ENCODE measurements at regions not wholly inside any gene's neighbourhood (a gene's known extent, or its start where the extent isn't known, plus 50 kb on each side); places are given as distances from the start of the nearest gene placed in this dataset.

DNA sequence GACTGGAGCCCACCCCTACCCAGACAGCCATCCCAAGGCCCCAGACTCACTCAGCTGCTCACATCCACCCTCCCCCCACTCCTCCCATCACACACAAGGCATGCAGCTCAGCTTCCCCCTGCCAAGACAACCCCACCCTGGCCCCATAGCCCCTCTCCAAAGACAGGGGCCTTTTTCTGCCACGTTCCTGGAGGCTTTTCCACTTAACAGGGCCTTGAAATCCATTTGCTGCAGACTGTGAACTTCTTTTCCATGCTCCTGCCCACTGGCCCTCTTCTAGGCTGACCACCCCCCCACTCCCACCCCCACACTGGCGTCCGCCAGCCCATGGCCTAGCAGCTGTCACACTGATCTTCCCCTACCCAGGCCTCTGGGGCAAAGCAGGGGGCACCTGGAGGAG is 76.0 kb downstream of the PJA1 start:
- Histone ChIP-seq H3K27ac (ENCODE audit: extremely low read depth, low read depth, low read length) (no peak overlapping the region), H3K36me3 (ENCODE audit: control insufficient read depth in 2 of 2, insufficient read depth in 1 of 2, low read length in 2 of 2) (no peaks in the 10 kb centered on the region), H3K4me3 (ENCODE audit: low read depth, low read length) (no peak overlapping the region), H3K4me1 (ENCODE audit: control insufficient read depth, insufficient read depth, low read length) (no peaks in the 10 kb centered on the region), H3K9me3 (ENCODE audit: control insufficient read depth, insufficient read depth, low read depth, low read length) (no peaks in the 10 kb centered on the region)
- TF ChIP-seq ZBTB17 (tag by site-specific recombination; IDR thresholded peaks at IDR 0.05) (no peak), SCRT1 (tag by site-specific recombination; IDR thresholded peaks at IDR 0.05; ENCODE audit: borderline replicate concordance) (no peak), EGR2 (tag by site-specific recombination; IDR thresholded peaks at IDR 0.05; ENCODE audit: low read depth) (0 out of 2 replicates have a peak, but pooled peaks have one; percentile 8)
- ChIA-PET CTCF (no interaction called here), POLR2A (interaction anchor here (0.8 kb wide), 1 partner anchor 273 kb away, joined by 3 read pairs; no protein-coding TSS in a partner anchor)

DNA sequence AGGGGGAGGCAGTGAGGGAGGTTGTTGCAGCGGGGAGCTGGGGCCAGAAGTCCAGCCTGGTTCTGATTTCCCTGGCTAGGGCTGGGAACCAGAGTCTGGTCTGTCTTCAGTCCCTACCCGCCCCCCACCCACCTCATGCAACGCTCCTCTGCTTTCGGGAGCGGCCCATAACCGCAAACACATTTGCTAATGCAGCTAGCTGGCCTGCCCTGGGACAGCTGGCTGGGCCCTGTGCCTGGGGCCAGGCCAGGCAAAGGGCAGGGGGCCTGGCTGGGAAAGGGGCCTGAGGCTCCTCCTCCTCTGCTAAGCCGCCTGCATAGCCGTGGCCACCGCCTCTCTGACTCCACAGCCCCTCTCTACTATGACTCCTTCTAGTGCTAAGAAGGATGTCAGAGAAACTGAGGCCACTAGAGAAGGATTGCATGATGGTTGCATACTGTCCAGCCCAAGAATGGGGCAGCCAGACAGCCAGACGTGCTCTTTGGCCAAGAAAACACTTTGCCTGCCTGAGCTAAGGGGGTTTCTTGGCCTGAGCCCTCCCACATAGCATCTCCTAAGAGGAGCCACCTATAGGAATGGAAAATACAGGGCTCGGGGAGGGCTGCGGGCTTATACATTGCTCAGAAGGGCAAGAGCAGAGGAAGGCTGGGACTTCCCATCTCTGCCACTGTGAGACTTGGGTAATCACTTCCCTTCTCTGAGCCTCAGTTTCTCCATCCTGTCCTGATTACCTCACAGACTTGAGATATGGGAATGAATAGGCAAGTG is 76.9 kb downstream of the PJA1 start:
- Histone ChIP-seq H3K27ac (ENCODE audit: extremely low read depth, low read depth, low read length) (no peak overlapping the region), H3K4me3 (ENCODE audit: low read depth, low read length) (no peak overlapping the region), H3K36me3 (ENCODE audit: control insufficient read depth in 2 of 2, insufficient read depth in 1 of 2, low read length in 2 of 2) (no peaks in the 10 kb centered on the region), H3K9me3 (ENCODE audit: control insufficient read depth, insufficient read depth, low read depth, low read length) (no peaks in the 10 kb centered on the region), H3K4me1 (ENCODE audit: control insufficient read depth, insufficient read depth, low read length) (no peaks in the 10 kb centered on the region)
- CTCF ChIA-PET: no interaction called here
- no peak for TF ChIP-seq SP3 (tag by site-specific recombination; IDR thresholded peaks at IDR 0.05)
- no peak for TF ChIP-seq ZNF610 (tag by site-specific recombination; IDR thresholded peaks at IDR 0.05; ENCODE audit: borderline replicate concordance)
- TF ChIP-seq OVOL3 (tag by site-specific recombination; IDR thresholded peaks at IDR 0.05): no peak
- no peak for TF ChIP-seq ZFHX2 (tag by site-specific recombination; conservative IDR thresholded peaks at IDR 0.05)
- no peak for TF ChIP-seq ZNF366 (tag by site-specific recombination; conservative IDR thresholded peaks at IDR 0.05)
- no peak for TF ChIP-seq ZNF830 (tag by site-specific recombination; IDR thresholded peaks at IDR 0.05; ENCODE audit: low read depth)
- POLR2A ChIA-PET: interaction anchor here (0.8 kb wide), 1 partner anchor 273 kb away, joined by 3 read pairs; no protein-coding TSS in a partner anchor

DNA sequence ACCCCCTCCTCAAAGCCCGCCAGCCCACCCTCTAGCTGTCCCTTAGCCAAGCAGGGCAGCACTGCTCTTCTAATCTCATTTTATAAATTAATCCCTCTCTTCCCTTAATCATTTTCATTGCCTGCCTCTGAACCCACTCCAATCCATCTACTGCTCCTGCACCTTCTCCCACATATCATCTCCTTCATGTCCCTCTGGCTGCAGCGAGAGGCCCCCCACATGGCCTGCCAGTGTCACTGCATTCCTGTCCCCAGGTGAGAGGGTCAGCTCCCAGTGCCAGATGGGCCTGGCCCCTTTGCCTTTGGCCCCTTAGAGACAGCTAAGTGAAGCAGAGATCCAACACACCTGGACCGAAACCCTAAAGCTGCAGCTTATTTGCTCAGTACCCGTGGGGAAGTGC is 79.4 kb downstream of the PJA1 start:
- no peak for TF ChIP-seq ZNF561 (tag by site-specific recombination; IDR thresholded peaks at IDR 0.05; ENCODE audit: borderline replicate concordance)
- no peak for TF ChIP-seq ZNF155 (tag by site-specific recombination; IDR thresholded peaks at IDR 0.05)
- TF ChIP-seq ZNF19 (tag by site-specific recombination; IDR thresholded peaks at IDR 0.05; ENCODE audit: low read depth): no peak
- ChIA-PET CTCF (interaction anchor here (0.7 to 1.2 kb wide), 4 partner anchors 14 to 270 kb away, joined by 3 to 5 read pairs (median 4); no protein-coding TSS in a partner anchor), POLR2A (interaction anchor here (2.7 kb wide), 1 partner anchor 257 kb away, joined by 19 read pairs; the partner anchor contains the start of gene EFNB1)
- H3K36me3 ChIP-seq (ENCODE audit: control insufficient read depth in 2 of 2, insufficient read depth in 1 of 2, low read length in 2 of 2): no peaks in the 10 kb centered on the region
- no peak overlapping the region for H3K4me3 ChIP-seq (ENCODE audit: low read depth, low read length)
- no peak overlapping the region for H3K27ac ChIP-seq (ENCODE audit: extremely low read depth, low read depth, low read length)
- peaks cover 10% of the 10 kb centered on the region for H3K4me1 ChIP-seq (ENCODE audit: control insufficient read depth, insufficient read depth, low read length)
- no peaks in the 10 kb centered on the region for H3K9me3 ChIP-seq (ENCODE audit: control insufficient read depth, insufficient read depth, low read depth, low read length)

DNA sequence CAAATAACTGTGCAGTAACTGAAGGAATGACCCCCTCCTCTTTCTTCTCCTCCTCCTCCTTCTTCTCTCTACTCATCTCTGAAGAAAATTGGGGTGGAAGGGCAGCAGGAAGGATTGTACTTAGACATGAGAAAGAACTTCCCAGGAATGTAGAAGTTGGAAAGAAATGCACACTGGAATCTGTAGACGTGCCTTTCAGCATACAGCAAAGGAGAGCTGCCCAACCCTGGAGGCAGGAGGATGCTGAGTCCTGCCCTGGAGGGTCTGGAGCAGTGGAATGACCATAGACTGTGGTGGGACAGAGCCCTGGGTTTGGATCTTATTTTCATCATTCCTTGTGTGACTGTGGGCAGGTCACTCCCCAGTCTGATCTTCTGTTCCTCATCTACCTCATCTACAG is 80.1 kb downstream of the PJA1 start:
- CTCF ChIA-PET: interaction anchor here (0.7 to 1.0 kb wide), 2 partner anchors 15 to 270 kb away, joined by 3 read pairs; no protein-coding TSS in a partner anchor
- Histone ChIP-seq H3K4me1 (ENCODE audit: control insufficient read depth, insufficient read depth, low read length) (peaks cover 13% of the 10 kb centered on the region), H3K4me3 (ENCODE audit: low read depth, low read length) (no peak overlapping the region), H3K27ac (ENCODE audit: extremely low read depth, low read depth, low read length) (no peak overlapping the region), H3K9me3 (ENCODE audit: control insufficient read depth, insufficient read depth, low read depth, low read length) (no peaks in the 10 kb centered on the region), H3K36me3 (ENCODE audit: control insufficient read depth in 2 of 2, insufficient read depth in 1 of 2, low read length in 2 of 2) (no peaks in the 10 kb centered on the region)
- POLR2A ChIA-PET: interaction anchor here (2.7 kb wide), 1 partner anchor 256 kb away, joined by 19 read pairs; the partner anchor contains the start of gene EFNB1
- TF ChIP-seq ZNF707 (tag by site-specific recombination; IDR thresholded peaks at IDR 0.05) (no peak), KLF10 (tag by site-specific recombination; IDR thresholded peaks at IDR 0.05) (no peak), ZNF311 (tag by site-specific recombination; IDR thresholded peaks at IDR 0.05; ENCODE audit: borderline replicate concordance) (no peak), ZBTB1 (tag by site-specific recombination; IDR thresholded peaks at IDR 0.05) (no peak), ZNF514 (tag by site-specific recombination; IDR thresholded peaks at IDR 0.05) (no peak), ZFP69B (tag by site-specific recombination; IDR thresholded peaks at IDR 0.05) (no peak), ZNF664 (tag by site-specific recombination; IDR thresholded peaks at IDR 0.05) (no peak), ZNF544 (tag by site-specific recombination; IDR thresholded peaks at IDR 0.05) (no peak), ZNF843 (tag by site-specific recombination; IDR thresholded peaks at IDR 0.05) (no peak), ZNF600 (tag by site-specific recombination; IDR thresholded peaks at IDR 0.05) (no peak), ZNF324 (tag by site-specific recombination; IDR thresholded peaks at IDR 0.05) (no peak), YY1 (tag by site-specific recombination; IDR thresholded peaks at IDR 0.05) (no peak), ZNF433 (tag by site-specific recombination; IDR thresholded peaks at IDR 0.05; ENCODE audit: low read depth) (no peak)
- TF ChIP-seq, protein P1, sequence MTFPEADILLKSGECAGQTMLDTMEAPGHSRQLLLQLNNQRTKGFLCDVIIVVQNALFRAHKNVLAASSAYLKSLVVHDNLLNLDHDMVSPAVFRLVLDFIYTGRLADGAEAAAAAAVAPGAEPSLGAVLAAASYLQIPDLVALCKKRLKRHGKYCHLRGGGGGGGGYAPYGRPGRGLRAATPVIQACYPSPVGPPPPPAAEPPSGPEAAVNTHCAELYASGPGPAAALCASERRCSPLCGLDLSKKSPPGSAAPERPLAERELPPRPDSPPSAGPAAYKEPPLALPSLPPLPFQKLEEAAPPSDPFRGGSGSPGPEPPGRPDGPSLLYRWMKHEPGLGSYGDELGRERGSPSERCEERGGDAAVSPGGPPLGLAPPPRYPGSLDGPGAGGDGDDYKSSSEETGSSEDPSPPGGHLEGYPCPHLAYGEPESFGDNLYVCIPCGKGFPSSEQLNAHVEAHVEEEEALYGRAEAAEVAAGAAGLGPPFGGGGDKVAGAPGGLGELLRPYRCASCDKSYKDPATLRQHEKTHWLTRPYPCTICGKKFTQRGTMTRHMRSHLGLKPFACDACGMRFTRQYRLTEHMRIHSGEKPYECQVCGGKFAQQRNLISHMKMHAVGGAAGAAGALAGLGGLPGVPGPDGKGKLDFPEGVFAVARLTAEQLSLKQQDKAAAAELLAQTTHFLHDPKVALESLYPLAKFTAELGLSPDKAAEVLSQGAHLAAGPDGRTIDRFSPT (tag by site-specific recombination; IDR thresholded peaks at IDR 0.05): no peak
- TF ChIP-seq, protein P2, sequence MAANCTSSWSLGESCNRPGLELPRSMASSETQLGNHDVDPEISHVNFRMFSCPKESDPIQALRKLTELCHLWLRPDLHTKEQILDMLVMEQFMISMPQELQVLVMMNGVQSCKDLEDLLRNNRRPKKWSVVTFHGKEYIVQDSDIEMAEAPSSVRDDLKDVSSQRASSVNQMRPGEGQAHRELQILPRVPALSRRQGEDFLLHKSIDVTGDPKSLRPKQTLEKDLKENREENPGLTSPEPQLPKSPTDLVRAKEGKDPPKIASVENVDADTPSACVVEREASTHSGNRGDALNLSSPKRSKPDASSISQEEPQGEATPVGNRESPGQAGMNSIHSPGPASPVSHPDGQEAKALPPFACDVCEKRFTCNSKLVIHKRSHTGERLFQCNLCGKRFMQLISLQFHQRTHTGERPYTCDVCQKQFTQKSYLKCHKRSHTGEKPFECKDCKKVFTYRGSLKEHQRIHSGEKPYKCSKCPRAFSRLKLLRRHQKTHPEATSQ (tag by site-specific recombination; IDR thresholded peaks at IDR 0.05): no peak

Measured in HEK293 (cell line).